ENCODE measurements at regions not wholly inside any gene's neighbourhood (a gene's known extent, or its start where the extent isn't known, plus 50 kb on each side); places are given as distances from the start of the nearest gene placed in this dataset.

- Histone ChIP-seq H3K27me3 (ENCODE audit: control insufficient read depth, insufficient read depth, low read length, poor library complexity, severe bottlenecking) (no peaks in the 10 kb centered on the region), H3K9ac (ENCODE audit: extremely low read depth, low read length, poor library complexity, severe bottlenecking) (no peak overlapping the region), H3K9me3 (ENCODE audit: control insufficient read depth, low read length) (no peaks in the 10 kb centered on the region), H3K4me3 (ENCODE audit: low read length) (no peak overlapping the region), H3K4me1 (ENCODE audit: control insufficient read depth, insufficient read depth, low read length) (no peaks in the 10 kb centered on the region), H3K27ac (ENCODE audit: low read depth, low read length) (no peak overlapping the region), H3K36me3 (ENCODE audit: control insufficient read depth, insufficient read depth, low read length) (no peaks in the 10 kb centered on the region)
- Mint-ChIP-seq H3K27ac (no peak overlapping the region), H3K27me3 (ENCODE audit: insufficient read depth) (peaks cover 5% of the 10 kb centered on the region), H3K4me3 (no peak overlapping the region), H3K9me3 (no peaks in the 10 kb centered on the region), H3K36me3 (ENCODE audit: low read depth) (no peaks in the 10 kb centered on the region), H3K4me1 (peaks cover 15% of the 10 kb centered on the region)
- DNase-seq = no peak
- WGBS, 2 experiments (ENCODE audit: insufficient coverage in 1 of 2, insufficient read length in 1 of 2) = 92 to 96% methylated on average over 2 to 3 of the region's 3 CpGs
- TF ChIP-seq CTCF (conservative IDR thresholded peaks at IDR 0.05) = no peak
Observed at GRCh38 chr4:104749062-104749461, 254.4 kb upstream of the CXXC4 start.

- Mint-ChIP-seq H3K4me1 (peaks cover 15% of the 10 kb centered on the region), H3K9me3 (no peaks in the 10 kb centered on the region), H3K27ac (no peak overlapping the region), H3K36me3 (ENCODE audit: low read depth) (no peaks in the 10 kb centered on the region), H3K27me3 (ENCODE audit: insufficient read depth) (peaks cover 5% of the 10 kb centered on the region), H3K4me3 (no peak overlapping the region)
- no peak for DNase-seq
- no peak for TF ChIP-seq CTCF (conservative IDR thresholded peaks at IDR 0.05)
- 96% methylated on average over 2 of the region's 2 CpGs; no CpG with 5 or more reads in 1 of the 2 experiments for WGBS, 2 experiments (ENCODE audit: insufficient coverage in 1 of 2, insufficient read length in 1 of 2)
- no peaks in the 10 kb centered on the region for H3K4me1 ChIP-seq (ENCODE audit: control insufficient read depth, insufficient read depth, low read length)
- H3K9ac ChIP-seq (ENCODE audit: extremely low read depth, low read length, poor library complexity, severe bottlenecking) = no peak overlapping the region
- no peaks in the 10 kb centered on the region for H3K27me3 ChIP-seq (ENCODE audit: control insufficient read depth, insufficient read depth, low read length, poor library complexity, severe bottlenecking)
- no peak overlapping the region for H3K4me3 ChIP-seq (ENCODE audit: low read length)
- H3K9me3 ChIP-seq (ENCODE audit: control insufficient read depth, low read length) = no peaks in the 10 kb centered on the region
- H3K27ac ChIP-seq (ENCODE audit: low read depth, low read length) = no peak overlapping the region
- no peaks in the 10 kb centered on the region for H3K36me3 ChIP-seq (ENCODE audit: control insufficient read depth, insufficient read depth, low read length)
Observed at GRCh38 chr4:104750008-104750407, 255.3 kb upstream of the CXXC4 start.

- no peaks in the 10 kb centered on the region for H3K9me3 Mint-ChIP-seq
- no peak overlapping the region for H3K27ac Mint-ChIP-seq
- H3K9me3 ChIP-seq (ENCODE audit: control insufficient read depth, low read length) = no peaks in the 10 kb centered on the region
- no peak overlapping the region for H3K9ac ChIP-seq (ENCODE audit: extremely low read depth, low read length, poor library complexity, severe bottlenecking)
- H3K4me1 Mint-ChIP-seq = peaks cover 15% of the 10 kb centered on the region
- H3K36me3 Mint-ChIP-seq (ENCODE audit: low read depth) = no peaks in the 10 kb centered on the region
- H3K4me1 ChIP-seq (ENCODE audit: control insufficient read depth, insufficient read depth, low read length) = no peaks in the 10 kb centered on the region
- H3K4me3 ChIP-seq (ENCODE audit: low read length) = no peak overlapping the region
- H3K27me3 Mint-ChIP-seq (ENCODE audit: insufficient read depth) = peaks cover 5% of the 10 kb centered on the region
- no peak overlapping the region for H3K27ac ChIP-seq (ENCODE audit: low read depth, low read length)
- no peak for TF ChIP-seq CTCF (conservative IDR thresholded peaks at IDR 0.05)
- 63 to 93% methylated on average over 1 to 2 of the region's 2 CpGs for WGBS, 2 experiments (ENCODE audit: insufficient coverage in 1 of 2, insufficient read length in 1 of 2)
- no peaks in the 10 kb centered on the region for H3K36me3 ChIP-seq (ENCODE audit: control insufficient read depth, insufficient read depth, low read length)
- no peak overlapping the region for H3K4me3 Mint-ChIP-seq
- DNase-seq = no peak
- H3K27me3 ChIP-seq (ENCODE audit: control insufficient read depth, insufficient read depth, low read length, poor library complexity, severe bottlenecking) = no peaks in the 10 kb centered on the region
Observed at GRCh38 chr4:104751468-104751867, 256.8 kb upstream of the CXXC4 start.
